Nephron progenitor cell (in vitro differentiated cells): ENCODE measurements at regions not wholly inside any gene's neighbourhood (a gene's known extent, or its start where the extent isn't known, plus 50 kb on each side); places are given as distances from the start of the nearest gene placed in this dataset.

Experiments used
- DNase-seq: peaks from one replicate; pipeline ENCODE4 v3.0.0; 2021
- H3K27ac Mint-ChIP-seq: 2 replicates; pipeline ENCODE4 v1.8.0; 2021; ENCODE audit warnings: mild to moderate bottlenecking, moderate library complexity, mixed read lengths
- H3K27me3 Mint-ChIP-seq: 2 replicates; pipeline ENCODE4 v1.8.0; 2021; ENCODE audit warnings: mild to moderate bottlenecking, low read depth, mixed read lengths; ENCODE audit not compliant: poor library complexity
- H3K36me3 Mint-ChIP-seq: 2 replicates; pipeline ENCODE4 v1.8.0; 2021; ENCODE audit warnings: low read depth, mixed read lengths
- H3K4me1 Mint-ChIP-seq: 2 replicates; pipeline ENCODE4 v1.8.0; 2021; ENCODE audit warnings: mixed read lengths
- H3K4me3 Mint-ChIP-seq: 2 replicates; pipeline ENCODE4 v1.8.0; 2021; ENCODE audit warnings: mild to moderate bottlenecking, moderate library complexity, mixed read lengths
- H3K9me3 Mint-ChIP-seq: 2 replicates; pipeline ENCODE4 v1.8.0; 2021; ENCODE audit warnings: mild to moderate bottlenecking, moderate library complexity, mixed read lengths
- TF ChIP-seq, protein P1 (sequence below): fragments of 200-600 bp; sonication (generic); IDR thresholded peaks from 2 replicates; pipeline ENCODE4 v1.5.0; 2021; ENCODE audit warnings: antibody characterized with exemption

GRCh38 chr22:27542602-27543001 lies 259.0 kb downstream of the MN1 start:
- H3K36me3 Mint-ChIP-seq = no peaks in the 10 kb centered on the region
- TF ChIP-seq, protein P1, sequence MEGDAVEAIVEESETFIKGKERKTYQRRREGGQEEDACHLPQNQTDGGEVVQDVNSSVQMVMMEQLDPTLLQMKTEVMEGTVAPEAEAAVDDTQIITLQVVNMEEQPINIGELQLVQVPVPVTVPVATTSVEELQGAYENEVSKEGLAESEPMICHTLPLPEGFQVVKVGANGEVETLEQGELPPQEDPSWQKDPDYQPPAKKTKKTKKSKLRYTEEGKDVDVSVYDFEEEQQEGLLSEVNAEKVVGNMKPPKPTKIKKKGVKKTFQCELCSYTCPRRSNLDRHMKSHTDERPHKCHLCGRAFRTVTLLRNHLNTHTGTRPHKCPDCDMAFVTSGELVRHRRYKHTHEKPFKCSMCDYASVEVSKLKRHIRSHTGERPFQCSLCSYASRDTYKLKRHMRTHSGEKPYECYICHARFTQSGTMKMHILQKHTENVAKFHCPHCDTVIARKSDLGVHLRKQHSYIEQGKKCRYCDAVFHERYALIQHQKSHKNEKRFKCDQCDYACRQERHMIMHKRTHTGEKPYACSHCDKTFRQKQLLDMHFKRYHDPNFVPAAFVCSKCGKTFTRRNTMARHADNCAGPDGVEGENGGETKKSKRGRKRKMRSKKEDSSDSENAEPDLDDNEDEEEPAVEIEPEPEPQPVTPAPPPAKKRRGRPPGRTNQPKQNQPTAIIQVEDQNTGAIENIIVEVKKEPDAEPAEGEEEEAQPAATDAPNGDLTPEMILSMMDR = no peak
- peaks cover 77% of the 10 kb centered on the region for H3K4me1 Mint-ChIP-seq
- no peak overlapping the region for H3K4me3 Mint-ChIP-seq
- no peaks in the 10 kb centered on the region for H3K9me3 Mint-ChIP-seq
- H3K27ac Mint-ChIP-seq = no peak overlapping the region
- peaks cover 25% of the 10 kb centered on the region for H3K27me3 Mint-ChIP-seq
- DNase-seq = no peak

- Mint-ChIP-seq H3K4me3 (no peak overlapping the region), H3K27ac (no peak overlapping the region), H3K36me3 (no peaks in the 10 kb centered on the region), H3K27me3 (peaks cover 25% of the 10 kb centered on the region), H3K9me3 (no peaks in the 10 kb centered on the region), H3K4me1 (peaks cover 78% of the 10 kb centered on the region)
- no peak for DNase-seq
- TF ChIP-seq, protein P1 = no peak
Measured at GRCh38 chr22:27543460-27543859, 258.1 kb downstream of the MN1 start.

GRCh38 chr22:27545085-27545484 lies 256.5 kb downstream of the MN1 start:
- TF ChIP-seq, protein P1 = no peak
- Mint-ChIP-seq H3K4me3 (no peak overlapping the region), H3K27ac (no peak overlapping the region), H3K4me1 (peaks cover 68% of the 10 kb centered on the region), H3K27me3 (peaks cover 28% of the 10 kb centered on the region), H3K36me3 (no peaks in the 10 kb centered on the region), H3K9me3 (no peaks in the 10 kb centered on the region)
- no peak for DNase-seq

DNA sequence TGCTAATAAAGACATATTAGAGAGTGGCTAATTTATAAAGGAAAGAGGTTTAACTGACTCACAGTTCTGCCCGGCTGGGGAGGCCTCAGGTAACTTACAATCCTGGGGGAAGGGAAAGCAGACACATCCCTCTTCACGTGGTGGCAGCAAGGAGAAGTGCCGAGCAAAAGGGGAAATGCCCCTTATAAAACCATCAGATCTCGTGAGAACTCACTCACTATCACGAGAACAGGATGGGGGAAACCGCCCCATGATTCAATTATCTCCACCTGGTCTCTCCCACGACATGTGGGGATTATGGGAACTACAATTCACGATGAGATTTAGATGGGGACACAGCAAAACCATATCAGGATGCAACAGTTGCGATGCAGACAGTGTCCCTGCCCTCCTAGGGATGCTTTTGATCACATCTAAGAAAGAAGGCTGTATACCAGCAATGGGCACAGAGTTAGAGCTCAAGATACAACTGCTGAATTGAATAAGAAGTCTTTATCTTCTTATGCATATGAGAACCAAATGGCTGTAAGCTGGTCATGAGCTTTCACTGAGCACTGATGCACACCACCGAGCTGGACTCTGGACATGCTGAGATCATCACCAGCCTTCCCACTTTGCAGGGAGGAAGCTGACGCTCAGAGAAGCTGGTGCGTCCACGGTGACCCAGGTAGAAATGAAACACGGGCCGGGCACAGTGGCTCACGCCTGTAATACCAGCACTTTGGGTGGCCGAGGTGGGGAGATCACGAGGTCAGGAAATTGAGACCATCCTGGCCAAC lies 255.2 kb downstream of the MN1 start:
- Mint-ChIP-seq H3K4me1 (peaks cover 62% of the 10 kb centered on the region), H3K4me3 (no peak overlapping the region), H3K36me3 (no peaks in the 10 kb centered on the region), H3K9me3 (no peaks in the 10 kb centered on the region), H3K27ac (no peak overlapping the region), H3K27me3 (peaks cover 27% of the 10 kb centered on the region)
- TF ChIP-seq, protein P1 = no peak
- DNase-seq = no peak

DNA sequence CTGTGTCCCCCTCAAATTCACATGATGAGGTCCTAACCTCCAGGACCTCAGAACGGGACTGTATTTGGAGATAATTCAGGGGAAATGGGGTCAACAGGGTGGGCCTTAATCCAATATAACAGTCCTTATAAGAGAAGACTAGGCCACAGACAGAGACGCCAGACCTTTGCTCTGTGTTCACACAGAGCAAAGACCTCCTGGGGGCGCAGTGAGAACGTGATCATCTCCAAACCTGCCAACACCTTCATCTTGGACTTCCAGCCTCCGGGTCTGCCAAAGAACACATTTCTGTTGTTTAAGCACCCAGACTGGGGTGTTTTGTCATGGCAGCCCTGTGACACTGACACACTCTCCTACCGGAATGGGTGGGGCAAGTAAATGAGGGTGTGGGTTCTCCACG lies 250.2 kb downstream of the MN1 start:
- no peak for DNase-seq
- Mint-ChIP-seq H3K27me3 (peaks cover 30% of the 10 kb centered on the region), H3K9me3 (no peaks in the 10 kb centered on the region), H3K4me1 (peaks cover 35% of the 10 kb centered on the region), H3K36me3 (no peaks in the 10 kb centered on the region), H3K27ac (no peak overlapping the region), H3K4me3 (no peak overlapping the region)
- TF ChIP-seq, protein P1 = no peak

- H3K27ac Mint-ChIP-seq = no peak overlapping the region
- H3K9me3 Mint-ChIP-seq = no peaks in the 10 kb centered on the region
- TF ChIP-seq, protein P1 = no peak
- DNase-seq = no peak
- H3K4me1 Mint-ChIP-seq = peaks cover 33% of the 10 kb centered on the region
- H3K4me3 Mint-ChIP-seq = no peak overlapping the region
- no peaks in the 10 kb centered on the region for H3K36me3 Mint-ChIP-seq
- H3K27me3 Mint-ChIP-seq = peaks cover 38% of the 10 kb centered on the region
Measured at GRCh38 chr22:27552176-27552575, 249.4 kb downstream of the MN1 start.
